Raji (cell line): ENCODE measurements at regions not wholly inside any gene's neighbourhood (a gene's known extent, or its start where the extent isn't known, plus 50 kb on each side); places are given as distances from the start of the nearest gene placed in this dataset.

ENCODE experiments used
- POLR2A ChIP-seq: IDR thresholded peaks from 2 replicates; pipeline ENCODE4 v1.6.1; 2011; ENCODE audit warnings: low read depth, low read length, control low read depth; ENCODE audit not compliant: insufficient read depth

- no peak for TF ChIP-seq POLR2A
Observed at GRCh38 chr10:36388166-36388565, 737.2 kb upstream of the ANKRD30A start.

DNA sequence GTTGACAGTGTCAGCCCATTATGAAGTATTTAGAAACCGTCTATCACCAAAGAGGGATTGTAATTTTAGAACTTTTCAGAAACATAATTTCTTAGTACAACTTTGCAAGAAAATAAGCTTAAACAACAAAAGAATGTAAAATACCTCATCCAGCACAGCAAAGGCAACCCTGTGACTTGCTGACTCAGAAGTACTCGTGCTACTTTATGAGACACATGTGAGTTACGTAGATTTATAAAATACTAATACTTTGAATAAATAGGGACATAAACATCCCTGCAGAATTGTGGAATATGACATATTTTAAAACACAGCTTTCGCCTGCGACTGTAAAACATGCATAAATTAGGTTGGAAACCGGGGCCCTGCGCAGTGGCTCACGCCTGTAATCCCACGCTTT lies 739.7 kb upstream of the ANKRD30A start:
- no peak for TF ChIP-seq POLR2A

DNA sequence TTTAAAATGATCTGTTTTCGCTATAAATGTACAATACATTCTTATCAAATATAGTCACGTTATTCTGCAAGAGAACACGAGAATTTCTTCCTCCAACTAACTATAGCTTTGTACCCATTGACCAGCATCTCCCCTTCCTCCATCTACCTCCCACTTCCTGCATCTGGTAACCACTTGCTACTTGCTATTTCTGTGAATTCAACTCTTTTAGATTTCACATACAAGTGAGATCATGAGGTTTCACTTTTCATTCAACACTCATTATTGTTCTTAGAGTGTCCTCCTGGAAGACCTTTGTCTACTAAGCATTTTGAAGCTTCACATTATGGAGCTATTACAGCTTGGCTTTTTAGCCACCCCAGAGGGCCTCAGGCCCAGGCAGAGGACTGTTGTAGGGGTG lies 741.3 kb upstream of the FZD8 start:
- TF ChIP-seq POLR2A, result no peak

GRCh38 chr10:36381748-36382147 lies 739.7 kb upstream of the FZD8 start:
- TF ChIP-seq POLR2A, result no peak

DNA sequence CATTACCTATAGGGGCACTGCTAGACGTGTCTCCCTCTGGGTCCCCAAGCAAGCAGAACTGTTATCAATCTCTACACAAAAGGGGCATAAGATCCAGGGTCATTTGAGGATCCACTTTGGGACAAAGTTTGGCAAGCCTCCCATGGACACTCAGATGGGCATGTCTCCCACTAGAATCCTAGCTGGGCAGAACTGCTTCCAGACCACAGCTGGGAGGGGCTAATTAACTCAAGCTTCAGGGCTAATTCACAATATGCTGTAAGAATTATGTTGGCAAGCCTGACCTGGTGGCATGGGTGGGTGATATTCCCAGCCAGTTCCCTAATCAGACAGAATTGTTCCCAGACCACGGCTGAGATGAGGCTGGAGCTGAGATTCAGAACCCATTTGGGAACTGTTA lies 738.4 kb upstream of the FZD8 start:
- no peak for TF ChIP-seq POLR2A

DNA sequence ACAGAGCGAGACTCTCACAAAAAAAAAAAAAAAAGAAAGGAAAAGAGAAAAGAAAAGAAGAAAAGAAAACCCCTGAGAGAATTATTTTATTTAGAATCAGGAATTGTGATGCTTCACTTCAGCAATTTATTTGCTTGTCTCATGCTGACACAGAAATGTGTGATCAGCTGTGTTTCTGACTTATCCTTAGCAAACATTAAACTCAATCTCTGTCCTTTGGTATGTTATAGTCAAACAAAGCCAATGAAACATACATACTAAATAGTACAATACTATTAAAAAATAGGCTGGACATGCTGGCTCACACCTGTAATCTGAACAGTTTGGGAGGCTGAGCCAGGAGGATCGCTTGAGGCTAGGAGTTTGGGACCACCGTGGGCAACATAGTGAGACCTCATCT lies 733.0 kb upstream of the FZD8 start:
- TF ChIP-seq POLR2A, result no peak

- no peak for TF ChIP-seq POLR2A
Observed at GRCh38 chr10:36373424-36374096, 731.5 kb upstream of the FZD8 start.

DNA sequence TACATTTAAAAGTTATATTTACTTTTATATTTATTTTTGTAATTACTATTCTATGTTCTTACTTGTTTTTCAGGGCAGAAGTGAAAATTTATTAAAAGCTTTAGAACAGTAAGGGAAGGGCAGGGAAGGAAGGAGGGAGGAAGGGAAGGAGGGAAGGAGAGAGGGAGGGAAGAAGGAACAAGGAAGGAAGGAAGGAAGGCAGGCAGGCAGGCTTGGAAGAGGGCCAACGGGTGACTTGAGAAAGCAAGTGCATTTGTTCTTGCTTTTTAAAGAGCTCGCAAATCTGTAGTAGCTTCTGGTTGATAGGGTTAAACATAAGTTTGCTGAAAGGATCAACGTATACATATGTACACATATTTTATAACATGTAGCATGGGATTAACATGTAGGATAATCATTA lies 725.3 kb upstream of the FZD8 start:
- no peak for TF ChIP-seq POLR2A

DNA sequence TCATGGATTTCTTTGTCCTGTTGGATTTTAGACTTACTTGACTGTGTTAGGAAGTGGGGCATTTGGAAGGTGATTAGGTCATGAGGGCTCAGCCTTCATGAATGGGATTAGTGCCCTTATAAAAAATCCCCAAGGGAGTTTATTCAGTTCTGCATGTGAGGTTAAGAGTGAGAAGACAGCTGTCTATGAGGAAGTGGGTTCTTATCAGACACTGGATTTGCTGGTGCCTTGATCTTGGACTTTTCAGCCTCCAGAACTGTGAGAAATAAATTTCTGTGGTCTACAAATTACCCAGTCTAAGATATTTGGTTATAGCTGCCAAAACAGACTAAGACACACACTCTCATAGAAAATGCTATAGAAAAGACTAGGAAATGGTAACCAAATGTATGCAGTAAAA lies 724.7 kb upstream of the FZD8 start:
- TF ChIP-seq POLR2A, result no peak

- no peak for TF ChIP-seq POLR2A
Observed at GRCh38 chr10:36366065-36366464, 724.0 kb upstream of the FZD8 start.

GRCh38 chr10:36362257-36362656 lies 720.2 kb upstream of the FZD8 start:
- TF ChIP-seq POLR2A, result no peak

DNA sequence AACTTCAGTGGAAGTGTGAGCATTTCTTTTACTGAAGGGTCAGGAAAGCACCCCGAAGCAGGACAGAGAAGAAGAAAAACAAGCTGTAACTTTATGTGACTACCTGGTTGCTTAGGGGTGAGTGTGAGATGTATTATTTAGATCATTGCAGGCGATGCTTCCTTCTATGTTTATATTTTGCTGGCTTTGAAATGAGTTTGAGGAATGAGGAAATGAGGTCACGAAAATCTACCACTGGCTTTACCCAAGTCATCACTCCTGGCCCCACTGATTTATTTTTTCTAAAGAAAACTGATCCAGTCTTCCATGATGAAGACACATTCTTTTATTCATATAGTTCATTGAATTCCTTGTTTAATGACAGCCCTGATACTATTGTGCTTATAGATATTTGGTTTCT lies 716.6 kb upstream of the FZD8 start:
- TF ChIP-seq POLR2A, result no peak

- no peak for TF ChIP-seq POLR2A
Observed at GRCh38 chr10:36354633-36355032, 712.5 kb upstream of the FZD8 start.

GRCh38 chr10:36351159-36351558 lies 709.1 kb upstream of the FZD8 start:
- no peak for TF ChIP-seq POLR2A

DNA sequence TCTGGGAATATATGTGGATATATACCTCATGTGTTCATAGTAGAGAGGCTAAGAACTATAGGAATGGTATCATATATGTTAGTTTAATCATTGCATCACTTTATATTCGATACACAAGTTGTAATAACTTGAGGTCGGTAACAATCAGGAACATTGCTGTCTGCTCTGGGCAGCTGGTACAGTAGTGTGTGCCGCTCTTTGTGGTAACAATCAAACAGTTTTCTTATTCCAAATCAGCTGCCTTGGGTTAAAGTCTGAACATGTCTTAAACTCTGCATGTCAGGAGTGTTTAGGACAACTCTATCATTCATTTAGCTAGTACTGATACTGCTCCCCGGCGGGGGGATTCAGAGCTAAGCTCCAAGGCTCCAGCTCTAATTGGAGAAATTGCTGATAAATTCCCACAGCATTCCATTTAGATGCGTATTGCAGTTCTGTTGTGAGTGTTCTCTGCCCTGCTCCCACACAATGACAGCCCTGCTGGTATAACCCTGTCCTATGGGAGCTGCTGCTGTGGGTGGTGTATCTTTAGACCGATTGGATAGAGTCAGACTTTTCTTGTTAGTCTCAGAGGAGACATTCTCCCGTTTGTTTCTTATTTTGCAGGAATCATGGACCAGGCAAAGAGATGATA lies 707.5 kb upstream of the FZD8 start:
- no peak for TF ChIP-seq POLR2A

GRCh38 chr10:36345807-36346206 lies 703.7 kb upstream of the FZD8 start:
- no peak for TF ChIP-seq POLR2A

- TF ChIP-seq POLR2A, result no peak
Observed at GRCh38 chr10:36345175-36345533, 703.1 kb upstream of the FZD8 start.

GRCh38 chr10:36344240-36345174 lies 702.4 kb upstream of the FZD8 start:
- TF ChIP-seq POLR2A, result no peak
